ENCODE measurements at regions not wholly inside any gene's neighbourhood (a gene's known extent, or its start where the extent isn't known, plus 50 kb on each side); places are given as distances from the start of the nearest gene placed in this dataset.

GRCh38 chr18:11323359-11323819 is 174.0 kb upstream of the PIEZO2 start:
- FAIRE-seq (no peak), DNase-seq (ENCODE audit: insufficient read length, low spot score) (no peak)
- TF ChIP-seq CTCF (IDR thresholded peaks at IDR 0.05; ENCODE audit: insufficient read depth, missing control alignments): no peak

GRCh38 chr18:11322716-11323115 is 173.3 kb upstream of the PIEZO2 start:
- FAIRE-seq: no peak
- TF ChIP-seq CTCF (IDR thresholded peaks at IDR 0.05; ENCODE audit: insufficient read depth, missing control alignments): no peak
- no peak for DNase-seq (ENCODE audit: insufficient read length, low spot score)

- no peak for TF ChIP-seq CTCF (IDR thresholded peaks at IDR 0.05; ENCODE audit: insufficient read depth, missing control alignments)
- DNase-seq (ENCODE audit: insufficient read length, low spot score): no peak
- FAIRE-seq: no peak
These were observed 172.6 kb upstream of the PIEZO2 start for GRCh38 chr18:11322006-11322405.

GRCh38 chr18:11320986-11321385 is 171.6 kb upstream of the PIEZO2 start:
- FAIRE-seq: no peak
- no peak for TF ChIP-seq CTCF (IDR thresholded peaks at IDR 0.05; ENCODE audit: insufficient read depth, missing control alignments)
- DNase-seq (ENCODE audit: insufficient read length, low spot score): no peak

- FAIRE-seq (no peak), DNase-seq (ENCODE audit: insufficient read length, low spot score) (no peak)
- no peak for TF ChIP-seq CTCF (IDR thresholded peaks at IDR 0.05; ENCODE audit: insufficient read depth, missing control alignments)
These were observed 167.2 kb upstream of the PIEZO2 start for GRCh38 chr18:11316546-11316945.

GRCh38 chr18:11310476-11311086 is 161.2 kb upstream of the PIEZO2 start:
- no peak for DNase-seq (ENCODE audit: insufficient read length, low spot score)
- TF ChIP-seq CTCF (IDR thresholded peaks at IDR 0.05; ENCODE audit: insufficient read depth, missing control alignments): peak; percentile 77
- FAIRE-seq: no peak

- TF ChIP-seq CTCF (IDR thresholded peaks at IDR 0.05; ENCODE audit: insufficient read depth, missing control alignments): peak; percentile 8
- DNase-seq (ENCODE audit: insufficient read length, low spot score) (no peak), FAIRE-seq (no peak)
These were observed 159.8 kb upstream of the PIEZO2 start for GRCh38 chr18:11309172-11309571.
